Tibial nerve (tissue), 4 donors: ENCODE measurements at regions not wholly inside any gene's neighbourhood (a gene's known extent, or its start where the extent isn't known, plus 50 kb on each side); places are given as distances from the start of the nearest gene placed in this dataset.
"Not testable (repeated sequence)": the region's sequence is repeated elsewhere in the genome, so short reads cannot be mapped to it uniquely, and the experiment has no call there.

ENCODE experiments used
- DNase-seq, 2 donors: peaks; one replicate each; pipeline ENCODE4 v3.0.0-alpha.2; 2019; ENCODE audit warnings: low spot score in 2 of 2
- H3K27ac ChIP-seq, 4 donors: fragments of 200-600 bp; sonication (generic) in 3 of 4; one replicate each; pipeline ENCODE4 v1.5.1; 2017 to 2019; ENCODE audit warnings: mild to moderate bottlenecking in 1 of 4
- H3K27me3 ChIP-seq, 2 donors: fragments of 200-600 bp; sonication (generic) in 1 of 2; one replicate each; pipeline versions ENCODE4 v1.5.1 to v1.6.0; 2017 to 2019
- H3K36me3 ChIP-seq, 3 donors: fragments of 200-600 bp; sonication (generic); one replicate each; pipeline ENCODE4 v1.5.1; 2018 to 2019
- H3K4me1 ChIP-seq, 4 donors: fragments of 200-600 bp; sonication (generic) in 3 of 4; one replicate each; pipeline ENCODE4 v1.5.1; 2017 to 2019
- H3K4me3 ChIP-seq, 4 donors: fragments of 200-600 bp; sonication (generic) in 3 of 4; one replicate each; pipeline ENCODE4 v1.5.1; 2017 to 2019; ENCODE audit warnings: mild to moderate bottlenecking in 1 of 4, moderate library complexity in 1 of 4
- H3K9me3 ChIP-seq, 4 donors: fragments of 200-600 bp; sonication (generic) in 3 of 4; one replicate each; pipeline ENCODE4 v1.5.1; 2017 to 2019
- CTCF ChIP-seq, 5 experiments: fragments of 200-600 bp in 3 of 5; fragments of 450-650 bp in 2 of 5; sonication (generic) in 3 of 5; IDR thresholded peaks; one replicate each; pipeline ENCODE4 v1.5.1; 2016 to 2019; ENCODE audit warnings: antibody characterized with exemption in 5 of 5, mild to moderate bottlenecking in 3 of 5, moderate library complexity in 2 of 5
- EP300 ChIP-seq, 2 donors: sonication (generic); formaldehyde crosslinking; IDR thresholded peaks; one replicate each; pipeline ENCODE4 v1.6.1; 2017; ENCODE audit warnings: antibody characterized with exemption in 2 of 2, mild to moderate bottlenecking in 1 of 2
- POLR2A ChIP-seq, 2 donors: fragments of 450-650 bp; IDR thresholded peaks; one replicate each; pipeline ENCODE4 v1.6.1; 2017; ENCODE audit warnings: antibody characterized with exemption in 2 of 2, mild to moderate bottlenecking in 2 of 2, moderate library complexity in 2 of 2
- WGBS, 2 donors: methylation state at CpG; one replicate each; pipeline ENCODE4 v1.1.5; 2018; 5-methylcytosine and 5-hydroxymethylcytosine counted together

- Histone ChIP-seq H3K4me1 (no peaks in the 10 kb centered on the region), H3K27me3 (no peaks in the 10 kb centered on the region), H3K27ac (no peak overlapping the region), H3K36me3 (no peaks in the 10 kb centered on the region), H3K4me3 (no peak overlapping the region), H3K9me3 (no peaks in the 10 kb centered on the region)
- TF ChIP-seq EP300 (IDR thresholded peaks at IDR 0.05) (no peak), POLR2A (IDR thresholded peaks at IDR 0.05) (no peak), CTCF (IDR thresholded peaks at IDR 0.05) (no peak)
- DNase-seq, result no peak
- 70 to 72% methylated on average over 1 of the region's 1 CpG for WGBS, 2 donors
These were observed 54.2 kb upstream of the OPRM1 start for GRCh38 chr6:153984811-153985210.

DNA sequence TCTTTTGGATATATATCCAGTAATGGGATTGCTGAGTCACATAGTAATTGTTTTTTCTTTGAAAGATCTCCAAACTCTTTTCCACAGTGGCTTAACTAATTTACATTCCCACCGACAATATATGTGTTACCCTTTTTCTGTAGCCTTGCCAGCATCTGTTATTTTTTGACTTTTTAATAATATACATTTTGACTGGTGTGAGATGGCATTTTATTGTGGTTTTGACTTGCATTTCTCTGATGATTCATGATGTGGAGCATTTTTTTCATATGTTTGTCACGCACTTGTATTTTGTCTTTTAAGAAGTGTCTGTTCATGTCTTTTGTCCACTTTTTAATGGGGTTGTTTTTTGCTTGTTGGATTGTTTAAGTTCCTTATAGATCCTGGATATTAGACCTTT is 58.9 kb upstream of the OPRM1 start:
- DNase-seq, result no peak
- TF ChIP-seq EP300 (IDR thresholded peaks at IDR 0.05) (no peak), CTCF (IDR thresholded peaks at IDR 0.05) (no peak), POLR2A (IDR thresholded peaks at IDR 0.05) (no peak)
- no peak overlapping the region for H3K4me3 ChIP-seq
- no peaks in the 10 kb centered on the region for H3K36me3 ChIP-seq
- H3K4me1 ChIP-seq, result no peaks in the 10 kb centered on the region
- WGBS, 2 donors, result 73 to 85% methylated on average over 2 of the region's 2 CpGs
- no peak overlapping the region for H3K27ac ChIP-seq
- H3K27me3 ChIP-seq, result no peaks in the 10 kb centered on the region
- H3K9me3 ChIP-seq, result no peaks in the 10 kb centered on the region

- H3K27ac ChIP-seq, H3K4me3 ChIP-seq, DNase-seq, H3K9me3 ChIP-seq, H3K4me1 ChIP-seq, H3K36me3 ChIP-seq, H3K27me3 ChIP-seq: not testable (repeated sequence)
- WGBS, 2 donors, result 91 to 93% methylated on average over 25 to 26 of the region's 26 CpGs
These were observed 60.0 kb upstream of the OPRM1 start for GRCh38 chr6:153978911-153979548.

GRCh38 chr6:153976921-153977693 is 61.9 kb upstream of the OPRM1 start:
- 41 to 56% methylated on average over 7 of the region's 7 CpGs for WGBS, 2 donors
- H3K36me3 ChIP-seq, result no peaks in the 10 kb centered on the region
- H3K27me3 ChIP-seq, result no peaks in the 10 kb centered on the region
- DNase-seq, result peak in 1 of 2 donors; percentile 13
- no peaks in the 10 kb centered on the region for H3K9me3 ChIP-seq
- H3K4me1 ChIP-seq, result no peaks in the 10 kb centered on the region
- TF ChIP-seq EP300 (IDR thresholded peaks at IDR 0.05) (no peak), POLR2A (IDR thresholded peaks at IDR 0.05) (no peak), CTCF (IDR thresholded peaks at IDR 0.05) (no peak)
- no peak overlapping the region for H3K4me3 ChIP-seq
- no peak overlapping the region for H3K27ac ChIP-seq

GRCh38 chr6:153966001-153966400 is 73.0 kb upstream of the OPRM1 start:
- H3K36me3 ChIP-seq, result no peaks in the 10 kb centered on the region
- H3K27me3 ChIP-seq, result no peaks in the 10 kb centered on the region
- DNase-seq, result no peak
- whole genome bisulfite sequencing, 2 donors, result 34 to 44% methylated on average over 4 of the region's 4 CpGs
- no peaks in the 10 kb centered on the region for H3K9me3 ChIP-seq
- no peak overlapping the region for H3K4me3 ChIP-seq
- TF ChIP-seq EP300 (IDR thresholded peaks at IDR 0.05), result no peak
- no peak for TF ChIP-seq POLR2A (IDR thresholded peaks at IDR 0.05)
- TF ChIP-seq CTCF (IDR thresholded peaks at IDR 0.05), result no peak
- H3K4me1 ChIP-seq, result peaks cover 0 to under 1% (median 0%) of the 10 kb centered on the region in 4 donors
- no peak overlapping the region for H3K27ac ChIP-seq
